DMS114 treated with DMSO at 0.1 percent for 48 hours (cell line): ENCODE measurements at regions not wholly inside any gene's neighbourhood (a gene's known extent, or its start where the extent isn't known, plus 50 kb on each side); places are given as distances from the start of the nearest gene placed in this dataset.
"Not testable (repeated sequence)": the region's sequence is repeated elsewhere in the genome, so short reads cannot be mapped to it uniquely, and the experiment has no call there.

ENCODE experiments used
- DNase-seq: peaks from one replicate; lab custom pipeline; 2025; ENCODE audit not compliant: unreplicated experiment; lab: John Stamatoyannopoulos, UW

GRCh38 chr10:56104923-56105322 is 256.1 kb downstream of the ZWINT start:
- DNase-seq: no peak

DNA sequence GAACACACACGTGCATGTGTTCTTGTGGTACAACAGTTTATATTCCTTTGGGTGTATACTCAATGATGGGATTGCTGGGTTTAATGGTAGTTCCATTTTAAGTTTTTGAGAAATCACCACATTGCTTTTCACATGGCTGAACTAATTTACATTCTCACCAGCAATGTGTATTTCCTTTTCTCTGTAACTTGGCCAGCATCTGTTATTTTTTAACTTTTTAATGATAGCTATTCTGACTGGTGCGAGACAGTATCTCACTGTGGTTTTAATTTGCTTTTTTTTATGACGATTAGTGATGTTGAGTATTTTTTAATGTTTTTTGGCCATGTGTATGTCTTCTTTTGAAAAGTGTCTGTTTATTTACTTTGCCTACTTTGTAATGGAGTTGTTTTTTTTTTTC is 256.6 kb downstream of the ZWINT start:
- DNase-seq: no peak

DNA sequence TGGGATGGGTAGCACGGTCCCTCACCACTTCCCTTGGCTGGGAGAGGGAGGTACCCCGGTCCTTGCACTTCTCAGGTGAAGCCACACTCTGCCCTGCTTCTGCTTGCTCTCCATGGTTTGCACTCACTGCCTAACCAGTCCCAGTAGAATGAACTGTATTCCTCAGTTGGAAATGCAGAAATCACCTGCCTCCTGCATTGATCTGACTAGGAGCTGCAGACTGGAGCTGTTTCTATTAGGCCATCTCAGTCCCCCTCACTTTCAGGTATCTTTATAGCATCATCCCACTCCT is 264.9 kb downstream of the ZWINT start:
- no peak for DNase-seq

GRCh38 chr10:56095506-56096225 is 265.4 kb downstream of the ZWINT start:
- DNase-seq: no peak

DNA sequence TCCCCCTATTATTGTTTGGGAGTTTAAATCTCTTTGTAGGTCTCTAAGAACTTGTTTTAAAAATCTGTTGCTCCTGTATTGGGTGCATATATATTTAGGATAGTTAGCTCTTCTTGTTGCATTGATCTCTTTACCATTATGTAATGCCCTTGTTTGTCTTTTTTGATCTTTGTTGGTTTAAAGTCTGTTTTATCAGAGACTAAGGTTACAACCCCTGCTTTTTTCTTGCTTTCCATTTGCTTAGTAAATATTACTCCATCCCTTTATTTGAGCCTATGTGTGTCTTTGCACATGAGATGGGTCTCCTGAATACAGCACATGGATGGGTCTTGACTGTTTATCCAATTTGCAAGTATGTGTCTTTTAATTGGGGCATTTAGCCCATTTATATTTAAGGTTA is 267.4 kb downstream of the ZWINT start:
- DNase-seq: not testable (repeated sequence)

- no peak for DNase-seq
Observed at GRCh38 chr10:56091872-56092271, 269.2 kb downstream of the ZWINT start.

- DNase-seq: no peak
Observed at GRCh38 chr10:56090914-56091540, 270.0 kb downstream of the ZWINT start.

DNA sequence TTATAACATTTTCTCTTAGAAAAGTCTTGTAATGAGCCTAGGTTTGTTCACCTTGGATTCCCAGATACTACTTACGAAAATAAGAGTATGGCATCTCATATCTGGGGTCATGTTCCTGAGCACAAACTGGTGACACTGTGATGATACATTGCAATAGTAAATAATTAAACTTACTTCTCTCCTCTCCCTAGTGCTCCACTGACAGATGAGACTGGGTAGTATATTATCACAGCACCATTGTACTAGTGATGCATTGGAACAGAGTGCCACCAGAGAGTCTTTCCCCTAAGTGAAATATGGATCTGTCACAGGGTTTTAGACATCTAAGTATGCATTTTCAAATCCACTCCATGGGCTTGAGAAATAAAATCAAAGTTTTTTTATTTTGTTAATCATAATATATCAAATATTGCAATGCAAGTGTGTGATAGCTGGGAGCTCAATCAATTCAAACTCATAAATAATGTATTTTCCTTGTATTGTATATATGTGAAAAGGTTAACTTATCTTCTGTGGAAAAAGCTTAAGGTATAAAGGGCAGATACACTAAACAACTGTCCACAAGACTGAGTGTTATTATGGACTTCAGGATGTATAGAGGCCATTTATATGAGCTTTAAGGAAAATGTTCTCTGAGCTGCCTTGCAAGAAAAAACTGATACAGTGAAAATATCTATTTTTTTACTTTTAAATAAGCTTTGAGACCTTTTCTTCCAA is 275.5 kb downstream of the ZWINT start:
- DNase-seq: no peak

DNA sequence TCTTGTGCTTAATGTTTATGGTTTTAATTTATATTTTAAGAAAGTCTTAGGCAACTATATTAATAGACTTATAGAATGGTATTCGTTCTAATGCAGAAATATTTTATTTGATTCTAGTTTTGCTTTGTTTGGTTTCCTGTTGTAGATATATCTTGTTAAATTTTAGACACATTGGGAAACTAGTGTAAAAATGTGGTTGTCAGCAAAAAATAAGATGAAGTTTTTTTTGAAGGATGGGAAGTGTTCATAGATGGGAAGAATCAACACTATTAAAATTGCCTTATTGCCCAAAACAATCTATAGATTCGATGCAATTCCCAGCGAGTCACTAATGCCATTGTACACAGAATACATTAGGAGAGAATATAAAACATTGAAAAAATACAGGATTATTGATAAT is 278.9 kb downstream of the ZWINT start:
- no peak for DNase-seq

- DNase-seq: no peak
Observed at GRCh38 chr10:56068473-56069263, 292.4 kb downstream of the ZWINT start.

DNA sequence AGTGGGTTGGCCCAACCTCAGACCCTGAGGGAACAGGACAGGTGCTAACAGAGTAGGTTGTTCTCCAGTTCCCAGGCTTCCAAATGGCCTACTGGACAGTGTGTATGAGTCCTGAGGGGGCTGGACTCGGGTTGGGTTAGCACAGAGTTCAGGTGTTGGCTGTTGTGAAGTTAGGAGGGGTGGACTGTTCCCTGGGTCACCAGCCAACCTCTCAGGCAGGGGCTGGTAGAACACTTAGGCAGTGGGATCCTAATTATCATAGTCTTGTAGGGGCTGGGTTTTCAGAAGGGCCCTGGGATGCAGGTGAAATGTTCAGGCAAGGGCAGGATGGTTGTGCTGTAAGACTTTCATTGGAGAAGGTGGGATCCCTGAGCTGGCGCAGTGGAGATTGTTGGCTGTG is 293.0 kb downstream of the ZWINT start:
- DNase-seq: no peak

GRCh38 chr10:56063642-56064041 is 297.4 kb downstream of the ZWINT start:
- no peak for DNase-seq

GRCh38 chr10:56057860-56058259 is 303.2 kb downstream of the ZWINT start:
- no peak for DNase-seq

GRCh38 chr10:56035489-56035888 is 325.6 kb downstream of the ZWINT start:
- DNase-seq: no peak

DNA sequence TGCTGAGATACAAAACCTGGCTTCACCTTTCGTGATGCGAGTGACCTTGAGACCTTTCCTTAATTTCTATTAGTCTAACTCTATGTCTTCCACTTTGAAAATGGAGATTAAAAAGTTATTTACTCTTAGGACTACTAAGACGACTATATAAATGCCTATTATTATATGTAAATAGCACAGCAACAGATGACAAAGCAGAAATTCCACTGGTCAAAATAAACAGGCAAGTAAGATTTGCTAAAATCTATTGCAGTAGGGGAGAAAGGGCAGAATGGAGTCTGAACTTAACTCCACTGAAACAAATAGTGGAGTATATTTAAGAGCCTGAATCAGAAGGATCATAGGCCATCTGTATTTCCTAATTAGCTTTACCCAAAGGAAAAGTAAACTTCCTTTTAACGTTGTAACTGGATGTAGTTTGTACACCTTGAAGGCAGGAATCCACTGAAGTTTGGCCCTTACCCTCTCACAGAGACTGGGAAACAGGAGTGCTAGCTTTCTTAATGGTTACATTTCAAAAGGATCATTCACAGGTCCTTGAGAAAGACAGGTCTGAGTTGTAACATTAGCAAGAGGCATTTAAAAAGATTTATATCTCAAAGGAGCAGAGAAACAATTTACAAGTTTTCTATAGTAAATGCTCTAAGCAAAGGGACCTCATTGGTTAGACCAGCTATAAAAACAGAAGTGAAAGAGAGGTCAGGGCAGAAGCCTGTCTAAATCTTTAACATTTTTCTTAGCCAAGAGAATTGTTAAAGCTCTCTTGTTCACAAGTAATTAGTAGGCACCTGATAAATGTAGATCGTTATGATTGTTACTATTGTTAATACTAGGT is 332.5 kb downstream of the ZWINT start:
- DNase-seq: no peak

GRCh38 chr10:56012101-56012500 is 349.0 kb downstream of the ZWINT start:
- no peak for DNase-seq

DNA sequence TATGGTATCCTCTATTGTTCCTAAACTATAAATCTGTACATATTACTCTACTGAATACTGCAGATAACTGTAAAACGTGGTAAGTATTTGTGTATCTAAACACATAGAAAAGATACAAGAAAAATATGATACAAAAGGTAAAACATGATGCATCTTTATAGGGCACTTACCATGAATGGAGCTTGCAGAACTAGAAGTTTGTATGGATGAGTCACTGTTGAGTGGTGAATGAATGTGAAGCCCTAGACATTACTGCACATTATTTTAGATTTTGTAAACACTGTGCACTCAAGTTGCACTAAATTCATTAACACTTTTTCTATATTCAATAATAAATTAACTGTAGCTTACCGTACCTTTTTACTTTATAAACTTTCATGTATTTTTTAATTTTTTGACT is 357.5 kb downstream of the ZWINT start:
- DNase-seq: no peak

GRCh38 chr10:55989188-55989587 is 371.9 kb downstream of the ZWINT start:
- DNase-seq: no peak

GRCh38 chr10:55979203-55979602 is 381.9 kb downstream of the ZWINT start:
- DNase-seq: no peak

- no peak for DNase-seq
Observed at GRCh38 chr10:55966101-55966500, 395.0 kb downstream of the ZWINT start.

DNA sequence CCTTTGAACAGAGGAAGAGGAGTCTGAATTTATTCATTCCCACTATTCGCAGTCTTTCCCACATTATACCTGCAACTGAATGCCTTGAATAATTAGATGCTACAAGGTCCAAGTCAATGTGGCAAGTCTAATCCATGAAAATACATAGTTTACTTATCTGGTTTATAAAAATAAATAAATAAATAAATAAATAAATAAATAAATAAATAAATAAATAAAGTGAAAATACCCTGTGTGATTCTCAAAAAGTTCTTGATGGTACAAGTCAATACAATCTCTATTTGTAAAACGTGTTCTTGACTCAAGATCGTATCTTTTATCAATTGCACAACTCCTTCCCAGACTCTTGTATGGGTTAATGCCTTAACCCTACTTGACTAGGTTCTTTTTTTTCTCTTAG is 417.7 kb downstream of the ZWINT start:
- no peak for DNase-seq
